ENCODE measurements at regions not wholly inside any gene's neighbourhood (a gene's known extent, or its start where the extent isn't known, plus 50 kb on each side); places are given as distances from the start of the nearest gene placed in this dataset.

DNA sequence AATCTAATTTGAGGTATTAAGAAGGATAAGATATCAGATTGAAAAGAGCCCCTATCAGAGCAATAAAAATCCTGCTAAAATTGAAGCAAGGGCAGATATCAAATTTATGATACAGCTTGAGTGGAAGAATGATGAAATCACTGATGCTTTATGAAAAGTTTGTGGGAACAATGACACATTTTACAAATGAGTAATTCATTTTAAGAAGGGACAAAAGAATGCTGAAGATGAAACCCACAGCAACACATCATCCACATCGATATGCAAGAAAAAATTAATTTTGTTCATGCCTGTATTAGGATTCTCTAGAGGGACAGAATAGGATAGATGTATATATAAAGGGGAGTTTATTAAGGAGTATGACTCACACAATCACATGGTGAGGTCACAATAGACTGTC, 355.6 kb upstream of the GYPC start:
- intact Hi-C loops (cut with micrococcal nuclease) = no loop called here

DNA sequence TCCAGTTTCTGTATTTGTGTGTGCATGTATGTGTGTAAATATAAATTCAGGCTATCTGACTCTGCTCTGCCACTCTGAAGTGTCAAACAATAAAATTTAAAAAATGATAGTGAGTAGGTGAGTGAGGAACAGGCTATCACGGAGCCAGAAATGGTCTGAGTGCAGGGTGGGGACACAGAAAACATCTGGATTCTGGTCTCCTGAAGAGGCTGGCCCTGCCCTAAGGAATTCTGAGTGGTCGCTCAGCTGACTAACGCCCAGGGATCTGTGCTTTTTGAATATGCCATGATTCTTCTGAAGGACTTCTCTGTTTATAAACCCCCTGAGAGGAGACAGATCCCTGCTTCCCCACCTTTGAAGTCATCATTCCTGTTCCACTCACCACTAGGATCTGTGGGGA, 353.9 kb upstream of the GYPC start:
- intact Hi-C loops (cut with micrococcal nuclease) = no loop called here

DNA sequence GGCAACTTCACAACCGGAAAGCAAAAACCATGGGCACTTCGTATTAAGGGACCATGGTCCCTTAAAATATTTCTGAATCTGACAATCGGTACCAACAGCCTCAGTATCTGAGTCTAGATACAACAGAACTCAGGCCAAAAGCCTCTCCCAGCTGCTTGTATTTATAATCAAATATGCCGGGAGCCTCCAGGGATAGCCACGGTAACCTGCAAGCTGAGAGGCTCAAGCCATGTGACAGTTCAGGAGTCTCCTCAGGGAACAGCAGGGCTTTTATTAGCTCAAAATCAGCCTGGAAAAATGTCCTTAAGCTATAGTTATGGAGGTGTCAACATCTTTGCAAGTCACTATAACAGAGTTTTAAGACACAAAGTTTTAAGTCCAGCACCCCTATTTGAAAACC, 352.8 kb upstream of the GYPC start:
- intact Hi-C loops (cut with micrococcal nuclease) = no loop called here

DNA sequence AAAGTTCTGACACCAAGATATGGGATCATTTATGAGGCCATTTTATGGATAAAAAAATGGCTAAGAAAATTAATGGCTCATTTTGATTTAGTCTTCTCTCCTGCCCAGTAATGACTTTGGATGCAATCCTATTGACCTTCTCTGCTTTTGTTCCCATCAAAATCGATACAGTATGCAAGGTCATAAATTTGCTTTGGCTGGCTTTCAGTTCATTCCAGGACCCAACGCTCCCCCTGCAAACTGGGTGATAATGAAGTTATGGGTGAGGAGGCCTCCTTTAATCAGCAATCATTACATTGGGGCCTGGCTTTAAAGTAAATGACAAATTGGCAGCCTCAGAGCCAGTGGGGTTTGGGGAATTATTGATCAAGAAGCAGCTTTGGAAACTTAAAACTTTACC, 351.8 kb upstream of the GYPC start:
- intact Hi-C loops (cut with micrococcal nuclease) = no loop called here

DNA sequence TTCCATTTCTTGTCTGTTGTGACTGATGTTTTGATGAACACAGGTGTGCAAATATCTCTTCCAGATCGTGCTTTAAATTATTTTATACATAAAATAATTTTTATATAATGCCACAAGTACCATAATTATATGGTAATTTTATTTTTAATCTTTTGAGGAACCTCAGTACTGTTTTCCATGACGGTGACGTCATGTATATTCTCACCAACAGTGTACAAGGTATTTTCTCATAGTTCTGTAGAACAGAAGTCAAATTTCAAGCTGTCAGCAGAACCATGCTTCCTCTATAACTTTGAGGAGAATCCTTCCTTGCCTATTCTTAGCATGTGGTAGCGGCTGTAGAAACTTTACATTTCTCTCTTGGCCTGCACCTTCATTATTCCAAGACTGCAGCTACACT, 349.4 kb upstream of the GYPC start:
- intact Hi-C loops (cut with micrococcal nuclease) = no loop called here

DNA sequence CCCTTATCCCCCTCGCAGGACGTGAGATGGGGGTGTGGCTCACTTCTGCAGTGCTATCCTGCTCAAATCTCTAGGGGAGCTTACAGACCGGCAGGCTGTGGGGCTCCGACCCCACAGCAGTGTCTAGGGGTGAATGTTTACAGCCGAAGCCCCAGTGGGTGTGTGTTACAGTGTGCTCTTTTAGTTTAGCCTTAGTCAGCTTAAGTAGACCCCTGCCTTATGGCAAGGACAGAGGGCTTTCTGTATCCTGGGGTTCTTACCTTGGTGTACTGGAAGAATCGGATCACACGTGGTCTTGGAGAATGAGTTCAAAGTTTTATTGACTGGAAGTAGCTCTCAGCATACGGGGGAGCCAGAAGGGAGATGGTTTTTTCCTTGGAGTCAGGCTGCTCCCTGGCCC, 348.2 kb upstream of the GYPC start:
- intact Hi-C loops (cut with micrococcal nuclease) = no loop called here

DNA sequence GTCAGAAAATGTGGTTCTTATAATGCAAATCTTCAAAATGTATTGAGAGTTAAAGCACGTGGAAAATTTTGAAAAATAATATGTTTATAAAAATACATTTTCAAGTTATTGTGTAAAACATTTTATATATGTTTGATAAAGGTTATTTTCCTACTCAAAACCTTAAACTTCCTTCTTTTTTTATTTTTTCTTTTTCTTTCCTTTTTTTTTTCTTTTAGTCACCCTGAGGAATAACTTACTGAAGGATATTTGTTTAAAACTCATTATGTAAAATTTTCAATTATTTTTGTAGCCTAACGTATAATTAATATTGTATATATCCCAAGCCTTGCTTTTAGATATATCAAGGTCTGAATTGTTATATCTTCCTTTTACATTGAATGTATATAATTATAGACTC, 346.8 kb upstream of the GYPC start:
- intact Hi-C loops (cut with micrococcal nuclease) = no loop called here

DNA sequence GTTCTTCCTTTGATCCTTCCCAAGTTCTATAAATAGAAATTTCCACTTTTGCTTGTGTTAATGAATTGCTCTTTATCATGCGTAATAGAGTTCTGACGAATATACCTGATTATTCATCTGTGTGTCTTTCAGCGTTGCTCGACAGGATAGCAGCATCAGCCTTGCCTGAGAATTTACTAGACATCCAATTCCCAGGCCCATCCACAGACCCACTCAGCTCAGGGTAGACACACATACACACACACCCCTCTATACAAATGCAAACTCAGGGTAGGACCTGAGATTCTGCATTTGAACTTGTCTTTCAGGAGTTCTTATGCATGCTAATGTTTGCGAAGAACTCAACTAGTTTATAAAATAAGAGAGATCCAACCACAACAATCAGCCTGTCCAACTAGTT, 343.4 kb upstream of the GYPC start:
- intact Hi-C loops (cut with micrococcal nuclease) = no loop called here

DNA sequence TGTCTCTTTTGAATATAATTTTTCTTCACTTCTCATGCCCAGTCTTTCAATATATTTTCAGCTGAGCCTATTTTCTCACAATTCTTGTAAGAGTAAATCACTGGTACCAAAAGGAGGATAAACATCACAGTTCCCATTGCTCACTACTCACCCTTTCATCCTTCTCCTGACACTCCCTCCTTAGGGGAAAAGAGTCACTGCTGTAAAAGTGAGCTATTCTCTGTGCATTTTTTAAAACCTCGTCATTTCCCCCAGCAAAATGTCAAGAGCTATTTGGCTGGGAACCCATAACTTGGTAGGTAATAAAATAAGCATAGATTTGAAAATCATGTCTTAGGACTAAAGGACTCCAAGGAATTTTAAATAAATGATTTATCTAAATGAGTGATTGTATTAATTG, 340.1 kb upstream of the GYPC start:
- intact Hi-C loops (cut with micrococcal nuclease) = no loop called here

DNA sequence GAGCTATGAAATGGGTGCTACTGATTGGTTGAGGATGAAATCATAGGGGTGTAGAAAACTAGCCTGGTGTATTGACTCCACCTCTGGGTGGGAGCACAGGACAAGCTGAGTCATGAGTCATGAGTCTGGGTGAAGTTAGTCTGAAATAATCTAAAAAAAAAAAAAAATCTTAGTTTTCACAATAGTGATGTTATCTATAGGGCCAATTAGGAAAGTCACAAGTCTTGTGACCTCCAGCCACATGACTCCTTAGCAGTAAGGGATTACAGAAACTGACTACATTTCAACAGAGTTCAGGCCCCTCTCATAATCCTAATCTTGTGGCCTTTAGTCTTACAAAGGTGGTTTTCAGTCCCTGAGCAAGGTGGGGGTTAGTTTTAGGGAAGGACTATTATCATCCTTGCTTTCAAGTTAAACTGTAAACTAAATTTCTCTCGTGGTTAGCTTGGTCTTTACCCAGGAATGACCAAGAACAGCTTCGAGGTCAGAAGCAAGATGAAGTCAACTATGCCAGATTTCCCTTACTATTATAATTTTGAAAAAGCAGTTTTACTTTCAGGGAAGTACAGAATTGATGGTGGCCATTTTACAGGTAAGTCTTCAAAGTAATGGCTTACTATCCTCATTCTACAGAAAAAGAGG, 338.0 kb upstream of the GYPC start:
- intact Hi-C loops (cut with micrococcal nuclease) = no loop called here

DNA sequence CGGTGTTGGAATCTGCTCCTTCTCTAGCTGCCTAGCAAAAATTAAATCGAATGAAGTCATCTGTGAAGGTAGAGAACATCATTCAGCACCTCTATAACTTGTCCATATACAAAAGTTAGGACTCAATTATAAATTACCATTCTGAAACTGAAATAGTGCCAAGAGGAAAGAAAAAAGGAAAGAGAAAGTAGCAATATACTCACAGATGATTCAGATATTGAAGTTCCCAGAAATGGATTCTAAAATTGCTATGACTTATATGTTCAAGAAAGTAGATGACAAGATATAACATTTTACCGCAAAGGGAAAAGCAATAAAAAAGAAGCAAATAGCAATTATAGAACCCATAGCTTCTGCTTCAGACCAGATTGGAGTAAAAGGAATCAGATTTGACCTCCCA, 333.6 kb upstream of the GYPC start:
- intact Hi-C loops (cut with micrococcal nuclease) = no loop called here

DNA sequence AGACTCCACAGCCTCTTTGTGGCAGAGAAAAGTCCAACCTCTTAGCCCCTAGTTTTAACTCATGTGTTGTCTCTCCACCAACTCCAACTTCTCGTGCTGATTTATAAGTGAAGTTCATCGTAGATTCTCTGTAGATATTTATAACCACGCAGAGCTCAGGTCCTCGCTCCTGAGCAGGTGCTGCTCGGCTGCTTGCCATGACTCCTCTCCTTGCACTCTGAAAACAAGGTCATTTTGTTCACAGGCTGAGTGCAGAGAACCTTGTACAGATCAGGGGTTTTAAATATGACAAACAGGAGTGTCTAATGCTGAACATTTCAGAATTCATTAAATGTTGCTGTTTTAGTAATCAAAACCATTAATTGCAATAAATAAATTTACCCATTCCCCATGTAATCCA, 330.8 kb upstream of the GYPC start:
- intact Hi-C loops (cut with micrococcal nuclease) = no loop called here

DNA sequence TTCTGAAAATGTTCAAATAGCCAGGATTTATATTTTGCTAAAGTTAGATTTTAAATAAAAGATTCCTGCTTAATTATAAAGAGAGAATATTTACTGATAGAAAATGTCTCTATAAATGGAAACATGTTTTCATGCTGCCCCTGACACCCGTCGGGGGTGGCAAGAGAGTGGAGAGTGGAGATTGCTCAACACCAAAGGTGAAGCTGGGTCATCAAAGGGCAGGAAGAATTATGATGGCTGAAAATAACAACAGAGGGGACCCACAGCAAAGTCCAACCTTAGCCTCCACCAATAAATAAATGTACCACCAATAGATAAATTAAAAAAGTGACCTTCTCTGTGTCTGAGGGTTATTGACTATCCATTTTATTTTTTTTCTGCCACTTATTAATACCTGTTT, 326.8 kb upstream of the GYPC start:
- intact Hi-C loops (cut with micrococcal nuclease) = no loop called here

DNA sequence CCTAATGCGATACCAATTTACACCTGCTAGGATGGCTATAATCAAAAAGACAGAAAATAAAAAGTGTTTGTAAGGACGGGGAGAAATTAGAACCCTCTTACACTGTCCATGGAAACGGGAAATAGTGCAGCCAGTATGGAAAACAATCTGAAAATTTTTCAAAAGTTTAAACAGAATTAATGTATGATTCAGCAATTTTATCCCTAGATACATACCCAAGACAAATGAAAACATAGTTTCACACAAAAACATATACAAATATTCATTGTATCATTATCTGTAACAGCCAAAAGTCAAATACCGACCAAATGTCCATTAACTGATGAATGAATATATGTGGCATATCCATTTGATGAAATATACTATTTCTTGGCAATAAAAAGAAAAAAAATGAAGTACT, 313.5 kb upstream of the GYPC start:
- intact Hi-C loops (cut with micrococcal nuclease) = no loop called here

DNA sequence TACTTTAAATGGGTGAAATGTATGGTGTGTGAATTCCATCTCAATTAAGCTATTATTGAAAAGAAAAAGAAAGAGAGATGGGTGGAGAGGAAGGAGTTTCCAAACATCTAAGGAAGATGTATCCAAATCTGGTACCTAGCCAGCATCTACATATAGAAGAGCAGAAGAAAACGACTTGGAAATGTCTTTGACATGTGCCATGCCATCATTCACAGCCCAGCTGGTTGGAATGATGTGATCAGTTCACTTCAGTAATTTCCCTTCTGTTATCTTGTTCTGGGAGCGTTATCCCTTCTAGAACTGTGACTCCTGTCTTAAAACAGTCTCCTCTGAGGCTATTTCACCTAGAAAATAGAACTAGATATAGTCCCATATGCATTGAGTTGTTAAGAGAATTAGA, 312.8 kb upstream of the GYPC start:
- intact Hi-C loops (cut with micrococcal nuclease) = no loop called here

DNA sequence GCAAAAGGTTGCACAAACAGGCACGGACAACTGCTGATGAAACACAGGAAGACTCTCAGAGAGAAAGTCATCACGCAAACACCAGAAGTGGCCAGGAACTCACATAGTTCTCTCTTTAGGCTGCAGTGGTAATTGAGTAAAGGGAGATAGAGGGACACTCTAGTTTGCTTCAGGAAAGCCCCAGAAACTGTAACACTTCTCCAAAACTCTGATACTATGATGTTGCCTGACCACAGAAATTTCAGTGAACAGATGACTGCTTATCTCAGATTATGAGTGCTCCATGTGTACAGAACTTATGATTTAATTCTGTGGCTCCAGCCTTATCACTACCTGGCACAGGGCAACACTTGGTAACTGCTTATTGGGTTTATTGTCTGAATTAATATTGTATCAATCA, 311.5 kb upstream of the GYPC start:
- intact Hi-C loops (cut with micrococcal nuclease) = no loop called here

DNA sequence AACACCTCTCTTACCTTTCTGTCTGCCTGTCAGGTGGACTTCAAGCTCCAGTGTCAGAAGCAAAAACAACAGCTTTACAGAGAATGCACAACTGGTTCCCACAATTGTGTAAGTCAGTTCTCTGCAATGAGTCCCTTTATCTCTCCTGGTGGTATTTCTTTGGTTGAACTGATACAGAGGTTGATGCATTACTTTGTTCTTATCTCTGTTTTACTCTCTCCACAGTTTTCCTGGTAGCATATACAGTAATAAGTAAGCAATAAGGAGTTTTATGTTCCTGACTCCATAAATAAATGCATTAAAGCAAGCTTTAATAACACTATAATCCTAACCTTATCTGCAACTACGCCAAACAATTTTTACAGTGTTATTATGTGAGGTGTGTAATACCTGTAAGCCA, 310.3 kb upstream of the GYPC start:
- intact Hi-C loops (cut with micrococcal nuclease) = no loop called here

DNA sequence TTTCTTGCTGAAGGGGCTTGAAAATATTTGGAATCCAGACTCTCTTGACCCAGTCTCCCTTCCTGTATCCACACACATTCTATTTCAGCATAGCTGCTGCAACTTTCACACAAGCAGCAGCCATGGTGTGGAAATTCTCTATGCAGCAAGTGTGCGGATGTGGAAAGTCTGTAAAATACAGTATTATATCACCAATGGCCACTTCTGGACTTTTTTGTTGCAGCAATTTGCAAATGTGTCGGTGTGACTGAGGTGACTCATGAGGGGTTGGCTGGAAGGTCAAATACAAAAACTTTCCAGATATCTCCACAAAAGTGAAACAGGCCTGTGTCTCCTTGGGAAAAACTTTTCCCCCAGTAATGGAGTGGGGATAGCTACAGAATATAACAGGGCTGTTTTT, 299.3 kb upstream of the GYPC start:
- intact Hi-C loops (cut with micrococcal nuclease) = no loop called here

DNA sequence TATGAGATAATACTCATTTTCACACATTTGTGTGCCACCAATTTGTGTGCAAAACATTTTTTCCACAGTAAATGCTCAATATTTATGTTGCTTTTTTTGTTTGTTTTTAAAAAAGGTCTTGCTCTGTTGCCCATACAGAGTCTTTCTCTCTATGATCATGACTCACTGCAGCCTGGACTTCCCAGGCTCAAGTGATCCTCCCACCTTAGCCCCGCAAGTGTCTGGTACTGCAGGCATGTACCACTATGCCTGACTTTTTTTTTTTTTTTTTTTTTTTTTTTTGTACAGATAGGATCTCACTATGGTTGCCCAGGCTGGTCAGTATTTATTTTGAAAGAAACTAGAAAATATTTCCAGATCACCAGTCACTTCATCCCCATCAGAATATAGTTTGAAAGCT, 297.8 kb upstream of the GYPC start:
- intact Hi-C loops (cut with micrococcal nuclease) = no loop called here

DNA sequence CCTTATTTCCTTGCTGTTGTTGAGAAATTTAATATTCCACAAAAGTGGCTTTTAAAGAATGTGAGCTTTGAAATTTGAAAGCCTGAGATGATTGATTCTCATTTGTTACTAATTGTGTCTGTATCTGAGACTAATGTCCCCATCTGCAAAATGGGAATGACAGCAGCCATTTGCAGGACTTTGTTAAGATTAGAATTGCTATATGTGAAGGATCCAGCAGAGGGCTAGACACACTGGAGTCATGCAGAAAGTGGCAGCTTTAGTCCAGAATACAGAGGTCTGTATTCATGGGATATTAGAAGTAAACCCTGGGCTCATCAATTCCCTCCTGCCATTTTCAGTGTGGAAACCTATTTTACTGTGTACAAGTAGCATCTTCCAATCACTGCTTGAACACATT, 296.5 kb upstream of the GYPC start:
- intact Hi-C loops (cut with micrococcal nuclease) = loop anchor here (1.0 kb wide), 1 partner anchor 418 kb away; no protein-coding TSS in a partner anchor

DNA sequence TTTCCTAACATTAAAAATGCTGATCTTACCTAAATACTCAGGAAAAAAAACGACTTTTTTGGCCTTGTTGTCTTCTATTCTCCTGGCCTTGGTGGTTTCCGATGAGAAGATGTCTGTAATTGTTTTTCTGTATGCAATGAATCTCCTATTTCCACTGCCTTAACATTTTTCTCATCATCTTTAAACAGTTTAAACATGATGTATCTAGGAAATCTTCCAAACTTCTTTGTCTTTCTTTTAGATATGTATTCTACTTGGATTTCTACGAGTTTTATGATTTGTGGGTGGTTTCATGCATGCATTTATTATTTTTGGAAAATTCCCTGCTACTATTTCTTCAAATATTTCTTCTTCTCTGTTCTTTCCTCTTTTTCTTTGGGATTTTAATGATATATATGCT, 288.6 kb upstream of the GYPC start:
- intact Hi-C loops (cut with micrococcal nuclease) = no loop called here

DNA sequence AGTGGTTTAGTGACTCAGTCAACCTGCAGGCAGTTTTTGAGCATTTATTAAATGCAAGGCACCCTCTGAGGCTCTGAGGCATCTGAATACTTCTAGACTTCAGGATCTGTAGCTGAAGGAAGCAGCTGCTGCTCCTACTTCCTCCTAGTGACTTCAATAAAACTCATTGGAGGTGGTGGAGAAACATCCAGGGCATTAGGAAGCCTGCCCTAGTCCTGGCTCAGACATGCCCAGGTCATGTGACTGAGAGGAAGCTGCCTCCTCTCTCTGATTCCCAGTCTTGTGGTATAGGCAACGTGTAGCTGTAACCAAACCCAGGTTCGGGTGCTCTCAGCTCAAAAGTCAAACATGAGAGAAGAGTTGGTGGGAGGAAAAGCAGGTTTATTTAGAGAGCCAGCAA, 287.2 kb upstream of the GYPC start:
- intact Hi-C loops (cut with micrococcal nuclease) = no loop called here

DNA sequence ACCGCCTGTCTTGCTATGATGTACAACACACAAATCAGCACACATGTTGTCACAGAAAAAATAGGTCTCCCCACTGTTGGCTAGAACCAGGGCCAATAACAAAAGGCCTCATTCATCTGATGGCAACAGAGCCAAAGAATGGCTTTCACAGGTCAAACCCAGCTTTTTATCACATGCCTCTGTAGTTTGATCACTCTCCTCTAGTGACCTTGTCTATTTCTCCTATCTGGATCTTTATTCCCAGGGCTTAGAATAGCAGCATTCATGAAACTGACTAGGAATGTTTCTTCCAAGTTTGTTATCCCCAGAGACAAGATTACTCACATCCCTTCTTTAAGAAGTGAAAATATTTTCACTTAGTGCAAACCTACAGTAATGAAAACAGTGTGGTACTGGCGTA, 285.8 kb upstream of the GYPC start:
- intact Hi-C loops (cut with micrococcal nuclease) = no loop called here

DNA sequence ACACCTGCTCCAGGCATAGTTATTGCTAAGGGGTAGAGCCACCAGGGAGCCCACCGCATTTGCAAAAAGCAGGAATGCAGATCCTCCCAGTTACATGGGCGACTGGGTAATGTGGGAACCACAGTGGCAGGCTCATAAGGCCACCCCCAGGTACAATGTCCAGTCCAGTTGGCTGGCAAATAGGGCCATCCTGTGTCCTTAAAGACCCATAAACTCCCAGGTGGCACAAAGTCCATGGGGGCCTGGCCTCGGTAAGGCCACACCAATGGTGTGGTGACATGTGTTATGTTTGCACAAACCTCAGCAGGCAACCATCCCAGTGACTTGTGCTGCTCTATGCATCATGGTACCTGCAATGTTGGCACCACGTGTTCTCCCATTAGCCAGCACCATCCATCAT, 283.6 kb upstream of the GYPC start:
- intact Hi-C loops (cut with micrococcal nuclease) = no loop called here

All from T-helper 1 cell treated with Interleukin-12 subunit alpha and Interleukin-12 subunit beta and Interleukin-4 antibody, amounts not matched to agents 30 ng/mL and 1 ng/mL, for 36 hours (primary cell).